ENCODE measurements at regions not wholly inside any gene's neighbourhood (a gene's known extent, or its start where the extent isn't known, plus 50 kb on each side); places are given as distances from the start of the nearest gene placed in this dataset.
A peak's percentile ranks its signal among the peaks of the same experiment; 100 is the strongest.

GRCh38 chr5:68445257-68446069 lies 229.9 kb downstream of the PIK3R1 start:
- H3K36me3 ChIP-seq (ENCODE audit: insufficient read depth, low read length) = no peaks in the 10 kb centered on the region
- no peaks in the 10 kb centered on the region for H3K9me3 ChIP-seq (replicated peaks; ENCODE audit: low read length)
- no peak overlapping the region for H3K9ac ChIP-seq (ENCODE audit: low read depth, low read length)
- no peak overlapping the region for H3K4me3 ChIP-seq (ENCODE audit: low read length)
- H3K4me2 ChIP-seq (ENCODE audit: low read length) = no peak overlapping the region
- peaks cover 26% of the 10 kb centered on the region for H3K4me1 ChIP-seq (ENCODE audit: control insufficient read depth, insufficient read depth, low read length)
- H3K27me3 ChIP-seq (ENCODE audit: control insufficient read depth, insufficient read depth, low read length) = no peaks in the 10 kb centered on the region

- no peak overlapping the region for H3K4me2 ChIP-seq (ENCODE audit: low read length)
- peaks cover 28% of the 10 kb centered on the region for H3K4me1 ChIP-seq (ENCODE audit: control insufficient read depth, insufficient read depth, low read length)
These were observed 230.5 kb downstream of the PIK3R1 start for GRCh38 chr5:68446070-68446357.

DNA sequence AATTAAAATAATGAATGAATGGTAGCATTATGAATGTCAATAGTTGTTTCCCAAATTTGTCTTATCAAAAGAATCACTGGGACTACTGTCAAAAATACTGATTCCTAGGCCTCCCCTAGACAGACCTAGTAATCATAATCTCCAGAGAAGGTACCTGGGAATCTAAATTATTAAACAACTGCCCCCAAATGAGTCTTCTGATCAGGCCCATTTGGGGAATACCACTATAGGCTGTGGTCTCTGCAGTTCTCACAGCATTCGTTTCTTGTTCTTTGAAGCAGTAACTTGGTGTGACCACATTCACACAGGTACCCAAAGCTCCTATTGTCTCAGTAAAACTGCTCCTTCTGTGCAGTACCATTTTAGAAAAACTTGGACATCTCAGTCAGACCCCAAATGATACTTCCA lies 230.9 kb downstream of the PIK3R1 start:
- H3K27me3 ChIP-seq (ENCODE audit: control insufficient read depth, insufficient read depth, low read length) = no peaks in the 10 kb centered on the region
- peaks cover 28% of the 10 kb centered on the region for H3K4me1 ChIP-seq (ENCODE audit: control insufficient read depth, insufficient read depth, low read length)
- no peaks in the 10 kb centered on the region for H3K9me3 ChIP-seq (replicated peaks; ENCODE audit: low read length)
- no peak overlapping the region for H3K9ac ChIP-seq (ENCODE audit: low read depth, low read length)
- H3K36me3 ChIP-seq (ENCODE audit: insufficient read depth, low read length) = no peaks in the 10 kb centered on the region
- no peak overlapping the region for H3K4me2 ChIP-seq (ENCODE audit: low read length)
- no peak overlapping the region for H3K4me3 ChIP-seq (ENCODE audit: low read length)

More at GRCh38 chr5:68446070-68446357, 230.5 kb downstream of the PIK3R1 start:
- no peak overlapping the region for H3K4me3 ChIP-seq (ENCODE audit: low read length)
- no peak overlapping the region for H3K9ac ChIP-seq (ENCODE audit: low read depth, low read length)
- H3K9me3 ChIP-seq (replicated peaks; ENCODE audit: low read length) = no peaks in the 10 kb centered on the region
- no peaks in the 10 kb centered on the region for H3K27me3 ChIP-seq (ENCODE audit: control insufficient read depth, insufficient read depth, low read length)
- H3K36me3 ChIP-seq (ENCODE audit: insufficient read depth, low read length) = no peaks in the 10 kb centered on the region

GRCh38 chr5:68447136-68447929 lies 231.8 kb downstream of the PIK3R1 start:
- peaks cover 28% of the 10 kb centered on the region for H3K4me1 ChIP-seq (ENCODE audit: control insufficient read depth, insufficient read depth, low read length)
- no peak overlapping the region for H3K9ac ChIP-seq (ENCODE audit: low read depth, low read length)

DNA sequence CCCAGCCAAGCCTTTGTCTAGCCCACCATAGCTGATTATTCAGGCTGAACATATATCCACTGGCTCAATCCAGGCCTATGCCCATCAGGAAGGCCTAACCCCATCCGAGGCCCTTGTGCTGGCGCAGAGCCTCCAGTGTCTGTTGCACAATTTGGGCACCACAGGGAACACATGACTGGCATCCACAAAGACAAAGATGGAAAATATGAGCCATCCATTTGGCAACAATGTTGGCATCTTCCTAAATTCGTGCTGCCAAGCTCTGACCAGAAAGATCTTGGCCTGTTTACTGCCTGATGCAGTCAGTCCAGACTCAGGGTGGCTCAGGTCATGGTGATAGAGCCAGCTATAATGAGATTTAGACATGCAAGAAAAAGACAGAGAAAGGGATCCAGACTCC lies 233.8 kb downstream of the PIK3R1 start:
- H3K4me3 ChIP-seq (ENCODE audit: low read length) = no peak overlapping the region
- no peak overlapping the region for H3K4me2 ChIP-seq (ENCODE audit: low read length)
- no peak overlapping the region for H3K9ac ChIP-seq (ENCODE audit: low read depth, low read length)
- H3K4me1 ChIP-seq (ENCODE audit: control insufficient read depth, insufficient read depth, low read length) = peaks cover 21% of the 10 kb centered on the region
- H3K9me3 ChIP-seq (replicated peaks; ENCODE audit: low read length) = no peaks in the 10 kb centered on the region
- H3K36me3 ChIP-seq (ENCODE audit: insufficient read depth, low read length) = no peaks in the 10 kb centered on the region
- H3K27me3 ChIP-seq (ENCODE audit: control insufficient read depth, insufficient read depth, low read length) = no peaks in the 10 kb centered on the region

More at GRCh38 chr5:68447136-68447929, 231.8 kb downstream of the PIK3R1 start:
- Histone ChIP-seq H3K9me3 (replicated peaks; ENCODE audit: low read length) (no peaks in the 10 kb centered on the region), H3K4me2 (ENCODE audit: low read length) (no peak overlapping the region), H3K36me3 (ENCODE audit: insufficient read depth, low read length) (no peaks in the 10 kb centered on the region), H3K27me3 (ENCODE audit: control insufficient read depth, insufficient read depth, low read length) (no peaks in the 10 kb centered on the region), H3K4me3 (ENCODE audit: low read length) (no peak overlapping the region)

GRCh38 chr5:68450245-68450852 lies 234.8 kb downstream of the PIK3R1 start:
- Histone ChIP-seq H3K36me3 (ENCODE audit: insufficient read depth, low read length) (no peaks in the 10 kb centered on the region), H3K4me1 (ENCODE audit: control insufficient read depth, insufficient read depth, low read length) (peaks cover 25% of the 10 kb centered on the region), H3K9me3 (replicated peaks; ENCODE audit: low read length) (no peaks in the 10 kb centered on the region), H3K4me3 (ENCODE audit: low read length) (no peak overlapping the region), H3K9ac (ENCODE audit: low read depth, low read length) (no peak overlapping the region), H3K27me3 (ENCODE audit: control insufficient read depth, insufficient read depth, low read length) (no peaks in the 10 kb centered on the region), H3K4me2 (ENCODE audit: low read length) (no peak overlapping the region)

DNA sequence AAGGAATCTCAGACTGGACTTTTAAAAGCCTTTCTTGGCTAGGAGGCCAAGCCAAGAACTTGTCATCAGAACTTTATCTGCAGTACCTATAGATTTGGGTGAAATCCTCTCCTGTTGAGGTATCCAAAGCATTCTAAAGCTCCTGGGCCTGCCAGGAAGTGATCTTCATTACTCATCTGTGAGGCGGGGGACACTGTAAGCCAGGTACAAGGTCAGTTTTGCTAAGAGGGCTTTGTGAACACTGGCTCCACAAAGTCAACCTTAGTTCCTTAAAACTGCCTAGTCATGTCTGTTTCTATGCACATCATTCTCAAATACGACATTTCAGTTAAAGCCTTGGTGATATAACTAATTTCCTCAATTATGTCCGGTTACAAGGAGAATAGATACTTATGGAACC lies 236.7 kb downstream of the PIK3R1 start:
- no peak overlapping the region for H3K4me3 ChIP-seq (ENCODE audit: low read length)
- H3K9ac ChIP-seq (ENCODE audit: low read depth, low read length) = no peak overlapping the region
- no peaks in the 10 kb centered on the region for H3K27me3 ChIP-seq (ENCODE audit: control insufficient read depth, insufficient read depth, low read length)
- H3K9me3 ChIP-seq (replicated peaks; ENCODE audit: low read length) = no peaks in the 10 kb centered on the region
- no peak overlapping the region for H3K4me2 ChIP-seq (ENCODE audit: low read length)
- H3K4me1 ChIP-seq (ENCODE audit: control insufficient read depth, insufficient read depth, low read length) = peaks cover 44% of the 10 kb centered on the region
- H3K36me3 ChIP-seq (ENCODE audit: insufficient read depth, low read length) = no peaks in the 10 kb centered on the region

GRCh38 chr5:68454172-68454571 lies 238.6 kb downstream of the PIK3R1 start:
- Histone ChIP-seq H3K27me3 (ENCODE audit: control insufficient read depth, insufficient read depth, low read length) (no peaks in the 10 kb centered on the region), H3K4me1 (ENCODE audit: control insufficient read depth, insufficient read depth, low read length) (peaks cover 45% of the 10 kb centered on the region), H3K4me3 (ENCODE audit: low read length) (no peak overlapping the region), H3K36me3 (ENCODE audit: insufficient read depth, low read length) (no peaks in the 10 kb centered on the region), H3K4me2 (ENCODE audit: low read length) (no peak overlapping the region), H3K9ac (ENCODE audit: low read depth, low read length) (no peak overlapping the region), H3K9me3 (replicated peaks; ENCODE audit: low read length) (no peaks in the 10 kb centered on the region)

DNA sequence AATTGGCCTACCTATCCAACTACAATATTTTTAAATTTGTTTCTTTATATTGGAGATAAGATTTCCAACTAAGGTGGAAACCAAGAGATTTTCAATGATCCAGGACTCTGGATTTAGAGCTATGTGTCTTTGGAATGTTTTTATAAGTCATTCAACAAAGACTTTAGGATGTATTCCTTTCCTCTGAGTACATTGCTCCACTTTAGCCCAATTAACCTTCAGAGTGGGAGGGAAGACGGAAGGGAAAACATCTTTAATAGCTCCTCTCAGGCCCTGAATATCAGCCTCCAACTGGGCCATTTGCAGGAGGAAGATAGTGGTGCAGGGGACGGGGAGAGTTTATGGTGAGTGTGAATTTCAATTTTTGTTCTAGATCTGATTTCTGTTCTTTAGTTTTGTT lies 239.2 kb downstream of the PIK3R1 start:
- peak overlapping the region; percentile 9 for H3K9ac ChIP-seq (ENCODE audit: low read depth, low read length)

DNA sequence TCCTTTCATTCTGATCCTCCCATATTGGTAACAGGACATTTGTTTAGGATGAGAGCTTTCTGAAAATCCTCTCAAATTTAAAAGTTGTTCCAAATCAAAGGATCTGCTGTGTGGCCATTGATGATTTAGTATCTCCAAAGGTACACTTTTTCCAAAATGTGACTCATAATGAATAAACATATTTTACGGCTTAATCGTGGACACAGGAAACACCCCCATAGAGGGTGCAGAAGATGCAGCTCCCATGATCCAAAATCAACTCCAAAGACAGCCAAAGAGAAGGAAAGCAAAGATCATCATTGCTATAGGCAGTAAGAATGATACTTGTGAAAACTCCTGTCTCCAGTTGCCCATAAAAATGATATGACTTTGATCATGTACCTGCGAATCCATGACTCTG lies 239.7 kb downstream of the PIK3R1 start:
- H3K27me3 ChIP-seq (ENCODE audit: control insufficient read depth, insufficient read depth, low read length) = no peaks in the 10 kb centered on the region
- H3K4me1 ChIP-seq (ENCODE audit: control insufficient read depth, insufficient read depth, low read length) = peaks cover 35% of the 10 kb centered on the region
- peak overlapping the region; percentile 9 for H3K9ac ChIP-seq (ENCODE audit: low read depth, low read length)
- H3K4me3 ChIP-seq (ENCODE audit: low read length) = no peak overlapping the region
- no peaks in the 10 kb centered on the region for H3K36me3 ChIP-seq (ENCODE audit: insufficient read depth, low read length)
- H3K4me2 ChIP-seq (ENCODE audit: low read length) = peak overlapping the region; percentile 16
- no peaks in the 10 kb centered on the region for H3K9me3 ChIP-seq (replicated peaks; ENCODE audit: low read length)

More for the DNA sequence above, 239.2 kb downstream of the PIK3R1 start:
- Histone ChIP-seq H3K9me3 (replicated peaks; ENCODE audit: low read length) (no peaks in the 10 kb centered on the region), H3K27me3 (ENCODE audit: control insufficient read depth, insufficient read depth, low read length) (no peaks in the 10 kb centered on the region), H3K4me1 (ENCODE audit: control insufficient read depth, insufficient read depth, low read length) (peaks cover 40% of the 10 kb centered on the region), H3K36me3 (ENCODE audit: insufficient read depth, low read length) (no peaks in the 10 kb centered on the region), H3K4me2 (ENCODE audit: low read length) (peak overlapping the region; percentile 16), H3K4me3 (ENCODE audit: low read length) (no peak overlapping the region)

DNA sequence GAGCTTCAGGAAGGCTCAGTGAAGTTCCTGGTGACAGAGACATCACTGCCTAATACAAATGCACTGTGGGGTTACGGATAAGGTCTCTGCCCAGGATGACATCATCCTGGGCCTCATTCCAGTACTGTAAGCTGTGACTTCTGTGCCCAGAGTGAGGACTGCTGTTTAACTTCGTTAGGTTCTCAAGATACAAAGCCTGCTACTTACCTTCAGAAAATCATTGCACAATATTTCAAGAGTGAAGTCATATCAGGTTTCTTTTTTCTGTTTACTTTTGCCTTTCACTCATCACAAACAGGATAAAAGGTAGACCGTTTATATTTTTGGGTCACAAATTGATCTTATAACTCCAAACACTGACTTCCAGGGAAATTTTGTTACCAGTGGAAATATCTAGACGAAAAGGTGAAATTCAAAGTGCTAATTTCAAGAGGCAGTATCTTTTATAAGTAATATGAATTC lies 241.2 kb downstream of the PIK3R1 start:
- H3K36me3 ChIP-seq (ENCODE audit: insufficient read depth, low read length) = no peaks in the 10 kb centered on the region
- no peaks in the 10 kb centered on the region for H3K9me3 ChIP-seq (replicated peaks; ENCODE audit: low read length)
- H3K4me2 ChIP-seq (ENCODE audit: low read length) = no peak overlapping the region
- H3K27me3 ChIP-seq (ENCODE audit: control insufficient read depth, insufficient read depth, low read length) = no peaks in the 10 kb centered on the region
- no peak overlapping the region for H3K4me3 ChIP-seq (ENCODE audit: low read length)
- peaks cover 31% of the 10 kb centered on the region for H3K4me1 ChIP-seq (ENCODE audit: control insufficient read depth, insufficient read depth, low read length)
- no peak overlapping the region for H3K9ac ChIP-seq (ENCODE audit: low read depth, low read length)

Measured in skeletal muscle satellite cell (primary cell).